DMS 273 (cell line): ENCODE measurements at regions not wholly inside any gene's neighbourhood (a gene's known extent, or its start where the extent isn't known, plus 50 kb on each side); places are given as distances from the start of the nearest gene placed in this dataset.

Experiments used
- DNase-seq: peaks from one replicate; lab custom pipeline; 2025; ENCODE audit not compliant: unreplicated experiment; lab: John Stamatoyannopoulos, UW

DNA sequence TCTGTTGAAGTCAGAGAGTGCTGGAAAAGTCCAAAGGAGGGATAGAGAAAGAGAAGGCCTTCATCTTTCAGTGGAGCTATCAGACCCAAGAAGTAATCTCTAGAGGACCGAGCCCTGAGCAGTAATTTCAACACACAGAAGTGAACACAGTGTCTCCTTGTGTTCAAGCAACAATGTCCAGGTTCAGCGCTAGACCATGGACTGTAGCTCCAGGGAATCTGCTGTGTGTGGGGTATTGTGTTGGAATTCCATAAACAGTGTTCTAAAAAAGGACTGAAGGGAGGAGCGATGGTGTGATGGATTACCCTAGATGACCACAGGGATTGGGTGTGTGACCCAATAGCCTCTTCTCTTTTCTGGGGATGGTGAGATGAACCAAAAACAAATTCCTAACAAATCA, 165.9 kb downstream of the BLID start:
- DNase-seq, result no peak

DNA sequence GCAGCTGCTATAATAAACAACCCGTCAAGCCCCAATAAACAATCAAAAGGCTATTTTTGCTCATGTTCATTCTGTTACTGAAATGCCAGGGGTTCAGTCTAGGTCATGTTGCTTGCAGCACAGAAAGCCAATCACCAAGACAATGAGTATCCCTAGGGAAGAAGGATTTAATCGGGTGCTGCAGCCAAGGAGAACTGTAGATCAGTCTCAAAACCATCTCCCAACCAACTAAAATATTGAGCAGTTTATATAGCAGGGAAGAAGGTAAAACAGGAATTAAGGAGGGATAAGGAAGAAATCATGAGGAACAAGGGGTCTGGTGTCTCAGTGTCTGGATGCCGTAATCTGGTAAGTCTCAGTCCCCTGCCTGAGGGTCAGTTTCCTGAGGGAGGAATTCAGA, 169.5 kb downstream of the BLID start:
- no peak for DNase-seq

DNA sequence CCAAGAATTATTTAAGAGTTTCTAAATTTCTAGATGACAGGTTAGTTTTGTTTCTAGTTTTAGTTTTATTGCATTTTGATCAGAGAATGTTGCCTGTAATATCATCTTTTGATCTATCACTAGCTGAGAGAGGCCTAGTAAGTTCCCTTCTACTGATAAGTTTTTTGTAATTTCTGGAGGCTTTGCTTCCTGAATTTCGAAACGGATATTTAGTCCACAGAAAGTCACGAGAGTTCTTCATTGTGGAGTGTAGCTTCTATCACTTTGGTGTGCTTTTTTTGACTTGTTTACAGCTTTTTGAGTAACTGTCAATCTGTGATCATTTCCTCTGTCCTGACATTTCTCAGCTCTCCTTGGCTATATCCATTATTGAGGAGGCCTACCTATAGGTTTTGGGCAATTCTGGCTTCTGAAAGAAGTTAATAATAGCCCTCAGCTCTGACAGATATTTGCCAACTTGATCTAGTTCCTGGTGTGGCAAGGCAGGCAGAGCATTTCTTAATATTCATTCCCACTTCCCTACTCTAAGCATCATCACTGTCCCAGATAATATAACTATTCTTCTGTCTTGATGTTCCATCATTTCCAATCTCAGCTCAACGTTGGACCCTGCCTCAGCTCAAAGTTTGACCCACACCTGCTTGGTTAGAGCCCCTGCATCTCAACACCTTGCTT, 171.3 kb downstream of the BLID start:
- DNase-seq, result no peak

DNA sequence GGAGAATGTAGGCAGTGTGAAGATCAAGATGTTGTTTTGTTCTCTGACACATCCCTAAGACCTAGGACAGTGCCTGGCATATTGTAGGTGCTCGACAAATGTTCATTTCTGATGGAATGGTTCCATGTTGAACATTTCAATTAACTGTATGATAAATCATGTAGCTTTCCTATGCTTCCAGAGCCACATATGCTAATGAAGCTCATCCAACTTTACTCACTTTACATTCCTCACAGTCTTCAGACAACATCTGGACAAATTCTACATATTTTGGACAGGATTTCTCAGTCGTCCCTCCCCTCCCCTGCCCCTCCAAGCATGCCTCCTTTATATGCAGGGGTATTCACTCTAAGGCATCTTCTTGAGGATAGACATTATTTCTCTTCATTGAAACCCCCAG, 177.9 kb downstream of the BLID start:
- no peak for DNase-seq

DNA sequence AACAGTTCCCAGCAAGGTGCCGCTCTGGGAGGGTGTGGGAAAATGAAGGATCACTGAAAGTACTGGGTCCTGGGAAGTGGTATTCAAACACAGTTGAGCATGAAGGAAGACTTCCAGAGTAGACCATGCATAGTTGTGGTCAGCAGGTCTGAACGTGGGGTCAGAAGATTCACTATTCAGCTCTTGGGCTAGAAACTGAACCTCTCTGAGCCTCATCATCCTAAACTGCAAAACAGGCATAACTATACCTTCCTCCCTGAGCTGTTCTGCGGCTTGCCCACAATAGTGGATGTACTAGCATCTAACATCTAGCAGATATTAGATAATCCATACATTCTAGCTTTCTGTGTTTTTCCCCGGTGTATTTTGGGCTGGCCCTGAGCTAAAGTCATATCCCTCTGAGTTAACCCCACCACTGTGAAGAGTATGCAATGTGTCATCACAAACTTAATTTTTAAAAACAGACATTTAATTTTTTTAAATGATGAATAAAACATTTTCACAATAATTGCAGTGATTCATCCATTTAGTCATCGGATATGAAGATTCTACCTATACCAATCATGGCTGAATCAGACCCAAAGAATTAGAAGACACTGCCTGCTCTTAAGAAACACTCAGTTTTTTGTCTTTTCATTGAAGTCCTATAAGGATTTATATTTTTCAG, 179.1 kb downstream of the BLID start:
- no peak for DNase-seq

DNA sequence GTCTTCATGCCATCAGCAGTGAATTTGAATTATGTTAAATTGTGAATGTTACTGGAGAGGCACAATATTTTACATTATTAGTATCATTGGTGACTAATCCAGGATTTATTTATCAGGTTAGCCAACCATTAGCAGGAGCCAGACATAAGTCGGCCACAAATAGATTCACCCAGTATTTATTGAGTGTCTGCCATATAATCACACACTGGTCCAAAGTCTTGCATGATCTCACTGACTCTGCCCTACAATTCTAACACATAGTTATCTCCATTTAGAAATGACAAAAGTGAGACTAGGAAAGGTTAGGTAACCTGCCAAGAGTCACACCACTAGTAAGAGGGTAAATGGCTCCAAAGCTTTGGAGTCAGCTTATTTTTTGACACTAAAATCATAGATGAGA, 179.6 kb downstream of the BLID start:
- DNase-seq, result no peak

DNA sequence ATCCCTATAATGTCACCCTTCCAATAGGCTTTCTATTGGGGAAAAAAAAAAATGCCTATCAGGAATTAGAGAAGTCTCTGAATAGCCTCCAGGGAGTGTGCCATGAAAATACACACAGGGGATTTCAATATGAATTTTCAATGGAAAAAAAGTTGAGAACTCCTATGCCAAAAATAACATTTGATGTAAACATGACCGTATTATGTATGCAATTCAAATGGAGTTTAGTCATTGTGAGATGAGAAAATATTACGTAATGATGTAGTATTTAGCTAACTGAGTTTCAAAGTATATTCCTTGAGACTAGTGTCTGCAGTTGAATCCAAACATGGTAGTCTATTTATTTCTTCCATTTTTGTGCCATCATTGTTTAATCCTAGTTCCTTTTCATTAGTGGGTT, 182.3 kb downstream of the BLID start:
- no peak for DNase-seq

DNA sequence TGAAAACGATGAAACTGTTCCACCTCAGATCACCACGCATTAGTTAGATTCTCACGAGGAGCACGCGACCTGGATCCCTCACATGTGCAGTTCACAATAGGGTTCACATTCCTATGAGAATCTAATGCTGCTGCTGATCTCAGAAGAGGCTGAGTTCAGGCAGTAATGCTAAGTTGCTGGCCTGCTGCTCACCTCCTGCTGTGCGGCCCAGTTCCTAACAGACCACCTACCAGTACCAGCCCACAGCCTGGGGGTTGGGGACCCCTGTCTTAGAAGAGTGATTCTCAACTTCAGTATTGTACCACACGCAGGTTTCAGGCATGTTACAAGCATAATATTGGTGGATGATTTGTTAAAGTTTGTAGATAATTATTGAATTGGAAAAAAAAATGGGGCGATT, 182.7 kb downstream of the BLID start:
- DNase-seq, result no peak

DNA sequence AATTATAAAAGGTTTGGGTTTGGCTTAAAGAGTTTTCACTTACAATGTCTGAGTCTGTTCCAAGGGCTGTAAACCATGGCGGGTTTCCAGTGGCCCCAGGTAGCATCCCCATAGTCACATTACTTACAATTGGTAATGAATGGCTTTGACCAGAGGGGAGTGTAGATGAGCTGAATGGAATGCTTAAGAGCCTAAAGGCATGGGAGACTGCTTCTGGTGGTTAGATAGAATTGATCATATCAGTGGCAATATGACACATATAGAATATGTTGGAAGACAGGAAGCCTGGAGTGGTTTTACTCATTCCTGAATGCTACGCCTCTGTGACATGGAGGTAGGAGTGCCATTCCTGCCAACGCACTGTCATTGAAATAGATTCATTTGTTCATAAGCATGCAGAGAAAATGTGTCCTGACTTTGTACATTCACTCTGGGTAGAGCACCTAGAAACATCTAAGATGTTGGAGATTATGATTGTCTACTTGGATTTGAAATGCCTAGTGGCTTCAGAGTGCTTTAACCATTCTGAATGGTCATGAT, 183.3 kb downstream of the BLID start:
- DNase-seq, result no peak

DNA sequence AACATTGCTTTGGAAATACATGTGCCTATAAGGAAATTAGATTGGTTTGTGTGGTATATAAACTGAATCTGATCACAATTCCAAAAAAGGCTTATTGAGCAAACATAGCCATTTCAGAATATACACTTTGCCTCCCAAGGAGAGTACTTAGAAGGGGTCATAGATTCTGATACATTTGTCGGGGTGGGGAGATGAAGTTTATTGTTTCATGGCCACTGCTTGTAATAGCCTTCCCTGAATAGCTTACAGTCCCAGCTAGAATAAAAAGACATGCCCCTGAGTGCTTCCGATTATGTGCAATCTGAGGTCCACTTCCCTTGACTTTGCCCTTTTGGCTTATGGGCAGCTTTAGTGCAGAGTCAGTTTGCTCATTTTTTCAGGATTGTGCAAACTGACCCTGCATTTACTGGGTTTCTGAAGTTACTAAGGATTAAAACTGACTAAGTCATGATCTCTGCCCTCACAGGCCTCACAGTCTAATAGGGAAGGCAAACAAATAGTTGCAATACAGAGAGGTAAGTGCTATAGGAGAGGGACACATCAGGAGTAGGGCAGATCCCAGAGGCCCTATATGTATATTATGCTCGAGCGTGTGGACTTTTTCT, 184.2 kb downstream of the BLID start:
- no peak for DNase-seq

DNA sequence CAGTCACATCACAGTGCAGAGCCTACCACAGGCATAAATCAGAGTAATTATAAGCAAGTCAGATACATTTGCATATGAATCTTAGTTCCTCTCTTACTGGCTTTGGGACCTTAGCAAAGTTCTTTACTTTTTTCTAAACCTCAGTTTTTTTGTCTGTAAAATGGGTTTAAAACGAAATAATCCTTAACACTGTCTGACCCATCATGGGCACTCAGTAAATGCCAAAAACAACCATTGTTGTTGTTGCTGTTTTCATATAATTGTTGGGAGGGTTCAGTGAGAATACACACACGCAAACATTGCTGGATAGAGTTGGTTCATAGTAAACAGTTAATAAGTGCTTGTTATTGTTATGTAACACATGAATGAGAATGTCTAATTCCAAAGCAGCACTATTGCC, 184.9 kb downstream of the BLID start:
- no peak for DNase-seq

DNA sequence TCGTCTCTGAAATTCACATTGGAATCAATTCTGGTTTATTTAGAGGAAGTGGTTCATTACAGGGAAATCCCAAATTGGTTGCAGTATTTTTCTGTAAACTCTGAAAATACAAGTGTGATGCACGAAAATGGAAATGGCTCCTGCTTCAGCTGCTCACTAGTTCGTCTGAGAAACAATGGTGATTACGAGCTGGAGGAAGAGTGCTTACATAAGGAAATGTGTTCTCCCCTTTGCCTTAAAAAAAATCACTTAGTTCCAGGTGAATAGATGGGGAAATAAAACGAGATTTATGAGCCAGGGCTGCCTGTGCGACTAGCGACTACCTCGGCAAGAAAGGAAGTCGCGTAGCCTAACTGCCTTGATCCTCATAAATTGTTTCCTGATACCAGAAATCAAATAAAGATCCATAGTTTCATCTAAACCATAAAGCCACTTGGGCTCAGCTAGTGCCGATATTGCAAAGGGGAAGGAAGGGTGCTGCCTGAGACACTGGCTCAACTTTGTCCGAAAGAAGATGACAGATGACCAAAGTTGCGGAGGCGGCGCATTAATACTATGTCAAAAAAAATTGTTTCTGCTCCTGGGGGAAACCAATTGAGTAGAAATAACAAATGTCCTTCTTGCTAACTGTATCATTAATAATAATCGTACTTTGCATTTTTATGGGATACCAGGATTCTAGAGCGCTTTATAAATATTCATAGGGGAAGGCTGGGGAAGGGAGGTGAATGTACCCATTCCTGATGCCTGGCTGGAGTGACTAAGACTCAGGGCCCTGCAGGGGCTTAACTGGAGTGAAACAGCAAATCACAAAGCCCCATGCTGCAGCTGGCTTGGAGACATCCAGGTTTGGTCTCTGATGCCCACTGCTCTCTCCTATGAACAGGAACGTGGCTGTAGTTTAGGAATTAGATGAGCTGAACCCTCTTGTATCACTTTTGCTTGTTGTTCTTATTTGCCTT, 185.7 kb downstream of the BLID start:
- DNase-seq, result no peak

DNA sequence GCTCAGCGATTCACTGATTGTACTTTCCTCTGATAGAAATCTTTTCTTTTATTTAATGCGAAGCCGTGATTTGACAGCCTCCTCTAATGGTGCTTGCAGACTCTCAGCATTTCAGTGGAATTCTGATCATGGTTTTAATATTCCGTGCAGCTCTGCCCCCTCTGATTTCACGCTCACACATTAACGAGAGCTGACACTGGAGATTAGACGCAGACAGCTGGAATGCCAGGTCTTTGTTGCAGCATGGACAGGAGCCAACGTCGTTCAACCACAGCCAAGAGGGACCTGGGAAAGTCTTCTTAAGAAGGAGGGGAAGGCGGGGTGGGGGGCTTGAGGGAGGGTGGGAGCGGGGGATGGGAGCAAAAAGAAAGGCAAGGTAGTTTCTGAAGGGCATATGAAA, 186.4 kb downstream of the BLID start:
- DNase-seq, result peak; percentile 7

DNA sequence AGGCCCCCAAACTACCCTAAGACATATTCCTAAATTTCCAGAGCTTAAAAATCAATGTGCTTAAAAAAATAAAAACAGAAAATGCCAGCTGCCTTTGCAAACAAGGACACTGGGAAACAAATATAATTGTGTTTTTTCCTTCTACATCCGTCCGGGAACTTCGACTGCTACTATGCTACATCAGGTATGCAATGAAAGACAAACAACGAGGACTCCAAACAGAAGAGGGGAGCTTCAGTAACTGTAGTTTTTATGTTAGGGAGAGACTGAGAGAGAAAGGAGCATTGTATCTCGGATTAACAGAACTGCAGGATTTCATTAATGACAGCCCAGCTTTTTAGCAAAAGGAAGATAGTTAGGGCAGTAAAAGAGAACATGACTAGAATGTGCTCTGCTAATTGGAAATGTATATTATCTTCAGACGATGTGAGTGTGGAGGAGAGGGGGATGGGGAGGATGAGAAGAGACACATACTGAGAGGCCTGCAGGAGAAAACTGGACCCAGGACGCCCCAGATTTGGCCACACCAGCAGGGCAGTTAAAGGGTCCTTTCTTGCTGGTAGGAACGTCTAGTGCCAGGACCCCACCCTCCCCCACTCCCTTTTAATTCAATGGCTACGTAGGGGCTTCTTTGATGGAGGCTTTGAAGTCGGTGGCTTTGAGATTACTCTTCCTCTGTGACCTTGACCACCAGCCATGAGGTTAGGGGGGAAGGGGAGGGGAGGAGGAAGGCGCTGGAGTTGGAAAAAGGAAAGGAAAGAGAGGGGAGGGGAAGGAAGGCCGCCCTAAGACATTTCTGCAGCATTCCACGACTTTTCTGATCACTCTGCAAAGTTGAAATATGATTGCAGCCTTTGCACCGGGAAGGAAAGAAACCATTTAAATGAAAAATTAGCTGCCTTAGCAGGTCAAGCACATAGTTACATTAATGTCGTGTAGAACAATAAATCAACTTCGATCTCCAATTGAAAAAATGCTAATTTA, 187.1 kb downstream of the BLID start:
- no peak for DNase-seq

DNA sequence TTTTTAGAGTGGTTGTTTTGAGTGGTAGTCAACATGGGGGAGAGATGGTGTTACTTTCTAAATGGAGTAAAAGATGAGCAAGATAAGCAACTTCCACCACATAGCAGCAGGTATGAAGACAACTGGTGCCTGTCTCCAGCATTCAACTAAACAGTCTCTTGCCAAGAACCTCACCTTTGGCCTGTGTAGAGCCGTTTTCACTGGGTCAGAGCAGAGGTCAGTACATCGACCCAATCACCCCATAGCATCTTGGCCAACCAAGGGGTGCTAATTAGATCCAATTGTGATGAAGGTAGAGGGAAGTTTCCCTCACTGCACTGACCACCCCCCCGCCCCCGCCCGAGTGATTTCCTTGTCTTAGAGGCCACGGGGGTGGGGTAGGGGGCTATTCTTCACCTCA, 188.2 kb downstream of the BLID start:
- no peak for DNase-seq

DNA sequence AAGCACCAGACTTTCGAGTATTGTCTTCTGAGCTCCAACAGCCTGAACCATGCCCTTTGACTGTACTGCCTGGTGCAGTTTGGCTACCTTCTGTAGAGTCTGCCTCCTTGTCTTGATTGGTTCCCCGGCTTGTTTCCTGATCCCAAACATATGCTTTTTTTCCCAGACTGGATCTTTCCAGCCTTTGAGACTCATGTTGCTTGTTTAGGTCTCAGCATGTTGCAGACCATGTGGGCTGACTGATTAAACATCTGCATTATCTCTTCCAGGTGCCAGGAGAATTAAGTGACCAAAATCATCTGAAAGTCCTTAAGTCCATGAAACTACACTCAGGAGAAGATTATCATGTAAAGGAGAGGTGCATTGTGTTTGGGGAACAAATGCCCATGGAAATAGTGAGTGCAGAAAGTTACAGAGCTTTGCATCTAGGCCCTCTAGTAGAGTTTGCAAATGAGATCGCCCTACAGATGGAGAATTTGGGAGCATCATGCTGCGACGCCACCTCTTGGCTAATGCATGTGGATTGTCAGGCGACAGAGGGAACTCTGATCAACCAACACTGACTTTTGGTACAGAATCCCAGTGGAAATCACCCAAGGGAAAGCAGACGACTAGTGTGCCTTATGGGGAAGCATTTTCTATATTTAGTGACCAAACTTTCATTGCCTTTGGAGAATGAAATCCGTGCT, 188.8 kb downstream of the BLID start:
- peak; percentile 1 for DNase-seq

DNA sequence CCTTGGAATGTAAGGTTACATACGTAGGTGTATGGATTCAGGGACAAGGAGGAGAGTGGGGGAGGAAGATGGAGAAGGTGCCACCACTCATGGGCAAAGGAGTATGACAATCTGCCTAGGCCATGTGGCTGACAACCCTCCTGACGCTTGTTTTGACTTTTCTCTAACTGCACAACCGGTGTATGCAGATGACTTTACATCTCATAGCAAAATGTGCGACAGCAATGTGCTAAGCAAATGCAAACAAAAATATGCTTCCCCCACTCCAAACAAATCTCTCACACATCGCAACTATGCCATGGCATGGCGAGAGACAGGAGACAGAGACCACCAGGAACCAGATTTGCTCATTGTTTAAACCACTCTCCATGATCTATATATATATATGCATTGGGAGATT, 191.8 kb downstream of the BLID start:
- DNase-seq, result no peak

DNA sequence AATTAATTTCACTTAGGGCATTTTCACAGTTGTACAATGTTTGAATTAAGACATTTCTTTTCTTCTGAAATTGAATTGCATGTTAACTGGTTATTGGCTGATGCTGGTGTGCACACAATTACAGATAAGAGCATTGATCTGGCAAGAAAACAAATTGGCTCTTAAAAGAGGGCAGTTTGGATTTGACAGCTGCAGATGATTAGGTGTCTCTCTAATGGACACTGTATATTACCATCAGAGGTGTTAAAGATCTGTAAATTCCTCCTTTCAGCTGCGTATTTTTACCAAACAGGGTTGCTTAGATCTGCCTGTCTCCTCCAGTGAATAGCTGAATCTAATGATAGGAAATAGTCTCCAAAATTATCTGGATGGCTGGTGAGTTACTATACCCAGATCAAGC, 198.5 kb downstream of the BLID start:
- no peak for DNase-seq

DNA sequence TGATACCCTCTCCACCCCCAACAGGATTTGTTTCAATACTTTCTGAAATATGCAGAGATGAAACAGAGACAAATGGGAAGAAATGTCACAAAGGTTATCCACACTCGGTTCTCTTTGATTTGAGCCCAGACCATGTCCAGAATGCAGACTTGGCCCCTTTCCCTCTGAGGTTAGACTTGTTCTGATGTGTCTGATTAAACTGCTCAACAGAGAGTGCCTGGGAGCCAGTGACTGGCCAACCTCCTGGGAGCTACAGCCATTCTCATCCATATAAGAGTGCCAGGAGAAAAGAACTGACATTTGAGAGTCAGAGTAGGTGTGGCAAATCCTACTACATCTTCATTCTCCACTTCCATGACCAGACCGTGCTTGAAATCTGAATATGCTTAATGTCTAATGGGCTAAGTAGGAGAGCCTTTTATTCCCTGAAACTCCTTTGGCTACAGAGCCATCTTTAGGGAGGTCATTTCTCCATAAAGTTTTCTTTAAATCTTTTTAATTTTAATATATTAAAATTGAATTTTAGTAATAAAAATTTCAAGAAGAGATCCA, 201.4 kb downstream of the BLID start:
- no peak for DNase-seq
